T47D (cell line): ENCODE measurements at regions not wholly inside any gene's neighbourhood (a gene's known extent, or its start where the extent isn't known, plus 50 kb on each side); places are given as distances from the start of the nearest gene placed in this dataset.
A peak's percentile ranks its signal among the peaks of the same experiment; 100 is the strongest.
"Not testable (repeated sequence)": the region's sequence is repeated elsewhere in the genome, so short reads cannot be mapped to it uniquely, and the experiment has no call there.

Experiments used
- DNase-seq, 2 experiments: peaks; one replicate each; pipeline versions ENCODE4 v3.0.0 to v3.0.0-alpha.2; 2011 to 2012; ENCODE audit warnings: low read depth in 1 of 2, low spot score in 1 of 2
- JUND ChIP-seq: IDR thresholded peaks from 2 replicates; pipeline ENCODE4 v1.6.1; 2012; ENCODE audit warnings: low read depth
- in situ Hi-C: cut with HindIII; loops from 2 replicates; pipeline ENCODE4 v1.10.0; 2016; ENCODE audit warnings: low sequenced_read_pairs, low pct_unique_long_range_greater_than_20kb

GRCh38 chr2:150847578-150847977 is 360.1 kb upstream of the RND3 start:
- no peak for TF ChIP-seq JUND
- DNase-seq: peak in 1 of 2 experiments; percentile 40
- in situ Hi-C loops: no loop called here

DNA sequence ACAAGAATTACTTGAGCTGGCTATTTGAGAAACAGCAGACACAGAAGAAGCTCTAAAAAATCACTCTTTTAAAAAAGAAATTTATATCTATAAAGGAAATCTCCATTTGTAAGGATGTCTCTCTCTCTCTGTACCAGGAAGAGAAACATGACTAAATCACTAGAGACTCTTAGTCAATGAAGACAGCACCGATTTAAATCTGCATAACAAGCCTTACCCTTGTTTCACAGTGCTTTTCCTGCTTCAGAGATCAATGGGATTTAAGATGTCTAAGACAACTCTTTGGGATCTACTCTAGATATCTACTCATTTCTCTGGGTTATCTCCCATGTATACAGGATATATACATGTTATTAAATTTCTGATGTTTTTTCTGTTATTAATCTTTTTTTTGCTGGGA is 359.2 kb upstream of the RND3 start:
- no peak for TF ChIP-seq JUND
- DNase-seq: no peak
- in situ Hi-C loops: no loop called here

GRCh38 chr2:150832686-150833085 is 345.2 kb upstream of the RND3 start:
- no peak for DNase-seq
- in situ Hi-C loops: no loop called here
- no peak for TF ChIP-seq JUND

GRCh38 chr2:150824118-150824517 is 336.7 kb upstream of the RND3 start:
- in situ Hi-C loops: no loop called here
- no peak for DNase-seq
- TF ChIP-seq JUND: no peak

DNA sequence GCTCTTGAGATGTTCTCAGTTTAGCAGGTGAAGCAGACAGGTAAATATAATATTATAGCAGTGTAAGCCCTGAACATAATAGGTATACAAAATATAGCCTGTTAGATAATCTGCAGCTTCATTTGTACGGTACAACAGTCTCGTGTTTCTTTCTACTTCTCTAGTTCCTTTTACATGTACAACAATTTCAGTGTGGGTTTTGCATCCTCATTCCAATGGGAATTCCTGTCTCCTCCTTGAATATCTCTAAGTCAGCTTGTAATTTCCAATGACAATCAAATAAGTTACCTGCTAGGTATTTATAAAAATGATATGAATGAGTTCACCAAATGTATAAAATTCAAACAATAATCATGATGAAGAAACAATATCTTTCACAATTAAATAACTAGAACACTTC is 330.0 kb upstream of the RND3 start:
- DNase-seq: no peak
- no peak for TF ChIP-seq JUND
- in situ Hi-C loops: no loop called here

DNA sequence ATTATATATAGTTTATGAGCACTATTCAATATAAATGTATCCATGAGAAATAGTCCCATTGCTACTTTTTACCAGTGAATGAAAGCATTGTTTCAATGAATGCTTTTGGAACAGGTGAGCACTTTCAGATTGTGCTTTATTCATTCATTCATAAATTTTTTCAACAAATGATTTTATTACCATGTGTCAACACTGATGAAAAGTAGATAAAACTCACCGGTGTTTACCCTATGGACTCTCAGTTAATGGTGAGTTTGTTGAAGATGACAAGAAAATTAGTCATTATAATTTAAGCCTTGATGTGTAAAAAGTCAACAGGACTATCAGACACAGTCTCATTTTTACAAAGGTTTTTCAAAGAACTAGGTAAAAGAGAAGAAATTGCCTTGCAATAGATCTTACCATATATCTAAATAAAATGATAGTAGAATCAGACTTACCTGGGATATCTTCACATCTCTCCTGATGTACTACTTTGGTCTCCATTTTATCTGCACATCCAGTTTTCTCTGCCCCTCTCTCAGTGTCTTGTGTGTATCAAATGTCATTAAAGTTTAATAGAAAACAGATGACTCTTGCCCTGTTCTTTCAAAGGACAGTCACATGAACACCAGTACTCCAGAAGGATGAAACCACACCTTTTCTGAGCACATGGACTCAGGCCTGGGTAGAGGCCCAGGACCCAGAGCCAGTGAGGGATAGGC is 325.3 kb upstream of the RND3 start:
- no peak for TF ChIP-seq JUND
- DNase-seq: no peak
- in situ Hi-C loops: no loop called here

GRCh38 chr2:150812066-150812465 is 324.6 kb upstream of the RND3 start:
- no peak for DNase-seq
- in situ Hi-C loops: no loop called here
- no peak for TF ChIP-seq JUND

GRCh38 chr2:150811259-150811855 is 323.9 kb upstream of the RND3 start:
- in situ Hi-C loops: no loop called here

DNA sequence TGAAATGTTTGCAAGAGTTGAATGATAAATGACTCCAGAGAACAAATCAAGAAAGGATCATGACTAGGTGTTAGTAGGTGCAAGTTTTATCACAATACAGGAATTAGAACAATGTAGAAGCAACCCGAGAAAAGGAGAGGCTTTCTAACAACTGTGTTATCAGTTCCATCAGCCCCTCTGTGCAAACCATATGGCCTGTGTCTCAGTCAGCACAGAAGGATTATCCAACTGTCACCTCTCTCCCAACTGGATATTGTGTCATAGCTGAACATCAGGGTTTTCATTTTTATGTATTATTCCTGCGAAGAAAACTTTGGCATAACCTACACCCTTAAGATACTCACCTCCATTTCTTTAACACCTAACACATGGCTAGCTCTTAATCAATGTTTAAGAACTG is 321.6 kb upstream of the RND3 start:
- TF ChIP-seq JUND: no peak
- no peak for DNase-seq
- in situ Hi-C loops: no loop called here

More at GRCh38 chr2:150811259-150811855, 323.9 kb upstream of the RND3 start:
- no peak for TF ChIP-seq JUND
- no peak for DNase-seq

- in situ Hi-C loops: no loop called here
- TF ChIP-seq JUND: no peak
These were observed 318.9 kb upstream of the RND3 start for GRCh38 chr2:150806336-150806735.

DNA sequence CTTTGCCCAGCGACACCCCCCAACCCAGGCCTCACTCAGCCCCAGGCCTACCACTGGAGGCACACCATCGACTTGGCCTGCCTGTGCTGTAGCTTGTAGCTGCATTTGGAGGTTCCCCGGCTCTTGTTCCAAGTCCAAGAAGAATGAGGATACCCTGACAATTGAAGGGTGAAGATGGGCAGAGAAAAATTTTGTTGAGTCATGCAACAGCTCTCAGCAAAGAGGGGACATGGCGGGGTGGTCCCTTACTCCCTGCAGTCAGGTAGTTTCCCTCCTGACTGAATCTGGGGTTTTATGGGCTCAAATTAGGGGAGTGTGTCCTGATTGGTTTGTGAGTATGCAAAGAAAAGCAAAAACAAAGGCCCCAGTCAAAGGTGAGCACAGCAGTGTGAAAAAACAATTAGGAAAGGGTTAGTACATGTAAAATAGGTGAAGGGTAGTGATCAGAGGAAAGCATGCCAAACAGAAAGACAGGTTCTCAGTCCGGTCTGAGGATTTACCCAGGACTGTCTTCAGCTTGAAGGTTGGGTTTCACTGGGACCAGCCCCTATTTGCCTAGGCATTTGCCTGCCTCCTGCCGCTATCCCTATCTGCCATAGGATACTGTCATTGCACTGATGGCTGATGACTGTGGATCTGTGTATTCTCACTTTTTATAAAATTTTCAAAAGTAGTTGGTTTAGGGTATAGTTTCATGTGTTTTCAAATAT is 316.4 kb upstream of the RND3 start:
- no peak for DNase-seq
- no peak for TF ChIP-seq JUND
- in situ Hi-C loops: no loop called here

More at GRCh38 chr2:150806336-150806735, 318.9 kb upstream of the RND3 start:
- DNase-seq: no peak

- no peak for TF ChIP-seq JUND
- no peak for DNase-seq
- in situ Hi-C loops: no loop called here
These were observed 315.2 kb upstream of the RND3 start for GRCh38 chr2:150802635-150803034.

DNA sequence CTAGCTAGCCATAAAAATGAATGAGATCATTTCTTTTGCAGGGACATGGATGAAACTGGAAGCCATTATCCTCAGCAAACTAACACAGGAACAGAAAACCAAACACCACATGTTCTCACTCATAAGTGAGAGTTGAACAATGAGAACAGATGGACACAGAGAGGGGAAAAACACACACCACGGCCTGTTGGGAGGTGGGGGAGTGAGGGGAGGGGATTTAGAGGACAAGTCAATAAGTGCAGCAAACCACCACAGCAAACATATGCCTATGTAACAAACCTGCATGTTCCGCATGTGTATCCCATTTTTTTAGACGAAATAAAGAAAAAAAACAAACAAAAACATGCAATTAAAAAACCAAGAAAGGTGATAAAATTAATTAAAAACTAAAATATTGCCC is 308.8 kb upstream of the RND3 start:
- DNase-seq, in situ Hi-C loops: not testable (repeated sequence)

DNA sequence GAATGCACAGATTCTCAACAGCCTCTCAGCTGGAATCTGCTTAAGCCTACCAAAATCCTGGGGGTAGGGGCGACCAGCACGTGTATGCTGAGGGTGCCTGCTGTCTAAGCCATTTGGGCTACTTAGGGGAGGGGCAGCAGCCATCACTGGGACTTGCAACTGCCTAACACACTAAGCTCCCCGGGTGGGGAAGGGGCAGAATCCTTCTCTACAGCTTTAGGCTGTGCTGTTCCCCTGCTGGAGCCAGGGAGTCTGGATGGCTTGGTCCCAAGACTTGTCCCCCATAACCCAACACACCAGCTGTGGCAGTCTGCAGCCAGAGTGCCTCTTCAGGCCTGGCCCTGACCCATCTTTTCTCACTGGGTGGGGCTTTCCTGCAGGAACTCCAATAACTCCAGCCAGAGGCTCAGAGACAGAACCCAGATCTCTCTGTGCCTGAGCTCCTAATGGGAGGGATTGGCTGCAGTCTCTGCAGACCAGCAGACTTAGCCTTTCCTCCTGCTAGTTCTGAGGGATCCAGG is 305.4 kb upstream of the RND3 start:
- TF ChIP-seq JUND: no peak
- no peak for DNase-seq
- in situ Hi-C loops: no loop called here
